HT1080 (cell line): ENCODE measurements at regions not wholly inside any gene's neighbourhood (a gene's known extent, or its start where the extent isn't known, plus 50 kb on each side); places are given as distances from the start of the nearest gene placed in this dataset. TPM values are rescaled to one million over a fixed set of nuclear protein-coding genes. Genes with fewer than 3 reads are reported as not detected.

Source experiments
- DNase-seq: peaks from one replicate; pipeline ENCODE4 v3.0.0-alpha.2; 2015; ENCODE audit warnings: low read depth
- small RNA-seq: library from RNA; depleted of rRNA; stranded (forward); fragments of <200 nt; gene quantifications from one replicate; pipeline ENCODE3, GENCODE V24; 2014

GRCh38 chr3:116639641-116640040 is 69.9 kb upstream of the TUSC7 start:
- no peak for DNase-seq

GRCh38 chr3:116640109-116640508 is 69.5 kb upstream of the TUSC7 start:
- DNase-seq = no peak

- DNase-seq = no peak
Measured at GRCh38 chr3:116643001-116643400, 66.6 kb upstream of the TUSC7 start.

GRCh38 chr3:116647996-116648395 is 61.6 kb upstream of the TUSC7 start:
- DNase-seq = no peak

Small RNA genes lying in the stretch of these regions (small RNA-seq; reads per million reads assigned to genes)
- gene RN7SL582P = not detected
